PC-9 (cell line): ENCODE measurements at regions not wholly inside any gene's neighbourhood (a gene's known extent, or its start where the extent isn't known, plus 50 kb on each side); places are given as distances from the start of the nearest gene placed in this dataset.

ENCODE experiments used
- BruUV-seq: library from RNA; stranded (reverse); fragments of 400-500 nt; replicated peaks from 2 replicates; lab custom pipeline; 2021; lab: Mats Ljungman, UMichigan
- CTCF ChIA-PET: fragments of 300-600 bp; sonication (Branson Sonifier 250); formaldehyde crosslinking; loops from one replicate; lab custom pipeline; 2022; ENCODE audit warnings: antibody characterized with exemption; lab: Charles Lee
- POLR2A ChIA-PET: fragments of 300-600 bp; sonication (Branson Sonifier 250); formaldehyde crosslinking; loops from one replicate; lab custom pipeline; 2022; ENCODE audit warnings: antibody characterized with exemption; ENCODE audit not compliant: unreplicated experiment; lab: Charles Lee
- DNase-seq, 2 experiments: peaks; one replicate each; pipeline versions ENCODE4 v3.0.0 to v3.0.0-alpha.2; 2015 to 2022; ENCODE audit warnings: mixed read lengths in 1 of 2
- H2AFZ ChIP-seq: fragments of 200-600 bp; sonication (generic); 2 replicates; pipeline ENCODE4 v1.8.1; 2017; ENCODE audit warnings: antibody characterized with exemption
- H3F3A ChIP-seq: fragments of 200-600 bp; sonication (generic); 2 replicates; pipeline ENCODE4 v1.8.1; 2017; ENCODE audit warnings: antibody characterized with exemption, mild to moderate bottlenecking, low read depth; ENCODE audit not compliant: insufficient read depth
- H3K27ac ChIP-seq: fragments of 200-600 bp; sonication (generic); 2 replicates; pipeline ENCODE4 v1.6.1; 2016; ENCODE audit warnings: mixed run types
- H3K27me3 ChIP-seq: fragments of 200-600 bp; sonication (generic); 2 replicates; pipeline ENCODE4 v1.6.1; 2016; ENCODE audit warnings: low read depth, mixed run types; ENCODE audit not compliant: insufficient read depth
- H3K36me3 ChIP-seq: fragments of 200-600 bp; sonication (generic); 2 replicates; pipeline ENCODE4 v1.6.1; 2016; ENCODE audit warnings: low read depth, mixed run types
- H3K4me1 ChIP-seq: fragments of 200-600 bp; sonication (generic); replicated peaks from 2 replicates; pipeline ENCODE4 v1.6.1; 2016; ENCODE audit warnings: mixed run types; ENCODE audit not compliant: insufficient read depth
- H3K4me2 ChIP-seq: fragments of 200-600 bp; sonication (generic); 2 replicates; pipeline ENCODE4 v1.6.1; 2017; ENCODE audit warnings: mixed run types
- H3K4me3 ChIP-seq: fragments of 200-600 bp; sonication (generic); 2 replicates; pipeline ENCODE4 v1.6.1; 2016; ENCODE audit warnings: mixed run types
- H3K79me2 ChIP-seq: fragments of 200-600 bp; sonication (generic); 2 replicates; pipeline ENCODE4 v1.6.1; 2017; ENCODE audit warnings: low read depth, mixed run types
- H3K9me2 ChIP-seq: fragments of 200-600 bp; sonication (generic); 2 replicates; pipeline ENCODE4 v1.8.1; 2017; ENCODE audit warnings: mild to moderate bottlenecking; ENCODE audit not compliant: insufficient read depth
- H3K9me3 ChIP-seq: fragments of 200-600 bp; sonication (generic); 2 replicates; pipeline ENCODE4 v1.8.1; 2016; ENCODE audit warnings: low read depth; ENCODE audit not compliant: insufficient read depth
- H4K20me1 ChIP-seq: fragments of 200-600 bp; sonication (generic); 2 replicates; pipeline ENCODE4 v1.8.1; 2017; ENCODE audit not compliant: insufficient read depth
- EZH2 ChIP-seq: fragments of 200-600 bp; sonication (generic); IDR thresholded peaks from 2 replicates; pipeline ENCODE4 v1.8.0; 2017; ENCODE audit warnings: antibody characterized with exemption, low read depth
- intact Hi-C: fragments of 100-400 bp; cut with micrococcal nuclease; formaldehyde crosslinking; loops from one replicate; pipeline ENCODE4 v1.10.0; 2022; ENCODE audit not compliant: unreplicated experiment
- TF ChIP-seq, protein P1 (sequence below): fragments of 200-600 bp; sonication (generic); conservative IDR thresholded peaks from 2 replicates; pipeline ENCODE4 v1.6.1; 2017; ENCODE audit warnings: mixed run types, antibody characterized with exemption, mild to moderate bottlenecking, moderate library complexity

DNA sequence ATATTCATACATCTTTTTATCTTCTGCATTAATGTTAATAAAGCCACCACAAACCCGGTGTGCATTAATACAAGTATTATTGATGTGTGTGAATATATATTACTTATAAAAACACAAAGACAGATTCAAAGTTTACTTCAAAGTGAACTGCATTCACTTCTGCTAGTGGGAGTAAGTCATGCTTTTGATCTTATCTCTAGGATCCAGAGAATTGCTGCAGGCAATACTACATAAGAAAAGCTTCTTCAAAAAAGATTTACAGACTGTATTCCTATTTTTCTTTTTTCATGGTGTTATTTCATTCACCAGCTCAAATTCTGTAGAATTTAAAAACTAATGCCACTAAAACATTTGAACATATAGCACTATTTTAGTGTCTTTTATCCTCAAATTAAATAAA is 87.5 kb upstream of the CBLB start:
- Histone ChIP-seq H3K9me3 (peaks cover 11% of the 10 kb centered on the region; the same call in 1 of the 2 replicates), H3K9me2 (0 out of 2 replicates have a peak, but pooled peaks cover 5% of the 10 kb centered on the region), H2AFZ (no peak overlapping the region), H3F3A (no peaks in the 10 kb centered on the region), H3K27ac (no peak overlapping the region), H3K27me3 (no peaks in the 10 kb centered on the region), H3K79me2 (no peaks in the 10 kb centered on the region), H3K36me3 (no peaks in the 10 kb centered on the region), H3K4me1 (peaks cover 14% of the 10 kb centered on the region), H3K4me3 (no peak overlapping the region), H3K4me2 (no peak overlapping the region), H4K20me1 (no peaks in the 10 kb centered on the region)
- intact Hi-C loops: no loop called here
- no peak for TF ChIP-seq EZH2
- TF ChIP-seq, protein P1, sequence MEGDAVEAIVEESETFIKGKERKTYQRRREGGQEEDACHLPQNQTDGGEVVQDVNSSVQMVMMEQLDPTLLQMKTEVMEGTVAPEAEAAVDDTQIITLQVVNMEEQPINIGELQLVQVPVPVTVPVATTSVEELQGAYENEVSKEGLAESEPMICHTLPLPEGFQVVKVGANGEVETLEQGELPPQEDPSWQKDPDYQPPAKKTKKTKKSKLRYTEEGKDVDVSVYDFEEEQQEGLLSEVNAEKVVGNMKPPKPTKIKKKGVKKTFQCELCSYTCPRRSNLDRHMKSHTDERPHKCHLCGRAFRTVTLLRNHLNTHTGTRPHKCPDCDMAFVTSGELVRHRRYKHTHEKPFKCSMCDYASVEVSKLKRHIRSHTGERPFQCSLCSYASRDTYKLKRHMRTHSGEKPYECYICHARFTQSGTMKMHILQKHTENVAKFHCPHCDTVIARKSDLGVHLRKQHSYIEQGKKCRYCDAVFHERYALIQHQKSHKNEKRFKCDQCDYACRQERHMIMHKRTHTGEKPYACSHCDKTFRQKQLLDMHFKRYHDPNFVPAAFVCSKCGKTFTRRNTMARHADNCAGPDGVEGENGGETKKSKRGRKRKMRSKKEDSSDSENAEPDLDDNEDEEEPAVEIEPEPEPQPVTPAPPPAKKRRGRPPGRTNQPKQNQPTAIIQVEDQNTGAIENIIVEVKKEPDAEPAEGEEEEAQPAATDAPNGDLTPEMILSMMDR: no peak
- ChIA-PET CTCF (no interaction called here), POLR2A (no interaction called here)
- no peak for DNase-seq
- BruUV-seq: no TSS peak

DNA sequence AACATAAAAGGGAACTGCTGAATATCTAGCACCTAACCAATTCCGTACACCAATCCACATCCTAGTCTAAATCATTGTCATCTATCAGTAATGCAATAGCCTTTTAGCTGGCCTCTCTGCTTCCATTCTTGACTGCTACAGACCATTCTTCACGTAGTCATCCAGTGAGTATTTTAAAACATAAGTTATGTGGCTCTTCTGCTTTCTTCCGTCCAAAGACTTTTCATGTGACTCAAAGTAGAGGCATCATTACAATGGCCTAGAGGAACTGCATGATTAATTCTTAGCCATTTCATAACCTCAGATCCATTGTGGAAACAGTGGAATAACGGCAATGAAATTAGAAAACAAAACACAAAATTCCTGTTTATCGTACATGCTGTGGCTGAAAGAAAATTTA is 88.9 kb upstream of the CBLB start:
- Histone ChIP-seq H3K4me1 (peaks cover 20% of the 10 kb centered on the region), H3K9me2 (0 out of 2 replicates have a peak, but pooled peaks cover 5% of the 10 kb centered on the region), H3F3A (no peaks in the 10 kb centered on the region), H3K4me3 (no peak overlapping the region), H3K27ac (no peak overlapping the region), H3K36me3 (no peaks in the 10 kb centered on the region), H3K9me3 (peaks cover 11% of the 10 kb centered on the region; the same call in 1 of the 2 replicates), H3K4me2 (no peak overlapping the region), H3K27me3 (no peaks in the 10 kb centered on the region), H3K79me2 (no peaks in the 10 kb centered on the region), H4K20me1 (no peaks in the 10 kb centered on the region), H2AFZ (0 out of 2 replicates have a peak overlapping the region, but pooled peaks have one; percentile 13)
- no peak for DNase-seq
- no TSS peak for BruUV-seq
- TF ChIP-seq, protein P1: no peak
- no peak for TF ChIP-seq EZH2
- ChIA-PET CTCF (no interaction called here), POLR2A (interaction anchor here (0.6 kb wide), 1 partner anchor 342 kb away, joined by 8 read pairs; no protein-coding TSS in a partner anchor)
- intact Hi-C loops: no loop called here

DNA sequence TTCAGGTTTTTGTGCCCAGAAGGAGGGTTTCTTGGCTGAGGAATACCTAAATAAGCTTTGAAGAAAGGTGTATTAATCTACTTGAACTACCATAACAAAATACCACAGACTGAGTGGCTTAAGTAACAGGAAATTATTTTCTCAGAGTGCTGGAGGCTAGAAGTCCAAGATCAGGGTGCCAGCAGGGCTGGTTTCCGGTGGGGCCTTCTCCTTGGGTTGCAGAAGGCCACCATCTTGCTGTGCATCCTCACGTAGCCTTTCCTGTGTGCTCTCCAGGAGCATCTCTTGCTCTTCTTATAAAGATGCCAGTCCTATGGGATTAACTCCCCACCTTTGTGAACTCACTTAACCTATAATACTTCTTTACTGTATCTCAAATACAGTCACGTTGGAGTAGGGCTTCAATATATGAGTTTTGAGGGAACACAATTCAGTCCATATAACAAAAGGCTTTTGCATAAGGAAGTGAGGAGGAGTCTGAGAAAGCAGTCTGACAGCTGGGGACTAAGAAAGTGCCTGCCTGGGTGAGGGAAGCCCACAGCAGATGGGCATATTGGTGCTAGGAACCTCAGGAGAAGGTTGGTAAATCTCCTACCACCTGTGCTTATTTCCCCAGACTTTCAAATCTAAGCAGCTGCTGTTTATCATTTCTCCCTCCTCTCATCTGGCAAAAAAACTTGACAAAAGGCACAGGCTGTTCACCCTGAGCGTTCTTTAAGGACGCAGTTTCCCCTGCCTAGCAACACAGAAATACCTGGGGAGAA is 89.6 kb upstream of the CBLB start:
- no TSS peak for BruUV-seq
- POLR2A ChIA-PET: no interaction called here
- CTCF ChIA-PET: no interaction called here
- H3K79me2 ChIP-seq: no peaks in the 10 kb centered on the region
- no peak overlapping the region for H3K4me2 ChIP-seq
- H3K27me3 ChIP-seq: no peaks in the 10 kb centered on the region
- no peaks in the 10 kb centered on the region for H3K36me3 ChIP-seq
- 0 out of 2 replicates have a peak, but pooled peaks cover 5% of the 10 kb centered on the region for H3K9me2 ChIP-seq
- TF ChIP-seq EZH2: no peak
- TF ChIP-seq, protein P1: no peak
- intact Hi-C loops: no loop called here
- no peak for DNase-seq
- 0 out of 2 replicates have a peak overlapping the region, but pooled peaks have one; percentile 13 for H2AFZ ChIP-seq
- H3K27ac ChIP-seq: no peak overlapping the region
- H4K20me1 ChIP-seq: no peaks in the 10 kb centered on the region
- peaks cover 22% of the 10 kb centered on the region for H3K4me1 ChIP-seq
- no peak overlapping the region for H3K4me3 ChIP-seq
- H3F3A ChIP-seq: no peaks in the 10 kb centered on the region
- H3K9me3 ChIP-seq: peaks cover 11% of the 10 kb centered on the region; the same call in 1 of the 2 replicates
